Skeletal muscle satellite cell (primary cell): ENCODE measurements at regions not wholly inside any gene's neighbourhood (a gene's known extent, or its start where the extent isn't known, plus 50 kb on each side); places are given as distances from the start of the nearest gene placed in this dataset.

ENCODE experiments used
- H3K27me3 ChIP-seq: 2 replicates; pipeline ENCODE4 v1.7.0; 2013; ENCODE audit warnings: low read length; ENCODE audit not compliant: control insufficient read depth, insufficient read depth
- H3K36me3 ChIP-seq: 2 replicates; pipeline ENCODE4 v1.7.0; 2013; ENCODE audit warnings: mild to moderate bottlenecking, control low read depth, low read length; ENCODE audit not compliant: insufficient read depth
- H3K4me1 ChIP-seq: 2 replicates; pipeline ENCODE4 v1.7.0; 2013; ENCODE audit warnings: low read length; ENCODE audit not compliant: control insufficient read depth, insufficient read depth
- H3K4me2 ChIP-seq: 2 replicates; pipeline ENCODE4 v1.7.0; 2013; ENCODE audit warnings: mild to moderate bottlenecking, low read length
- H3K4me3 ChIP-seq: 2 replicates; pipeline ENCODE4 v1.7.0; 2013; ENCODE audit warnings: low read length
- H3K9ac ChIP-seq: 2 replicates; pipeline ENCODE4 v1.7.0; 2013; ENCODE audit warnings: mild to moderate bottlenecking, low read depth, low read length, moderate library complexity
- H3K9me3 ChIP-seq: replicated peaks from 2 replicates; pipeline ENCODE4 v1.7.0; 2013; ENCODE audit warnings: mild to moderate bottlenecking, control low read depth, low read length

- Histone ChIP-seq H3K9me3 (no peaks in the 10 kb centered on the region), H3K36me3 (no peaks in the 10 kb centered on the region), H3K27me3 (no peaks in the 10 kb centered on the region), H3K4me2 (no peak overlapping the region), H3K9ac (no peak overlapping the region), H3K4me3 (no peak overlapping the region), H3K4me1 (no peaks in the 10 kb centered on the region)
Observed at GRCh38 chr13:22127277-22128164, 456.6 kb downstream of the FGF9 start.

- Histone ChIP-seq H3K36me3 (no peaks in the 10 kb centered on the region), H3K4me3 (no peak overlapping the region), H3K9ac (no peak overlapping the region), H3K27me3 (no peaks in the 10 kb centered on the region), H3K4me1 (no peaks in the 10 kb centered on the region), H3K4me2 (no peak overlapping the region), H3K9me3 (no peaks in the 10 kb centered on the region)
Observed at GRCh38 chr13:22128441-22129408, 457.9 kb downstream of the FGF9 start.

- H3K4me1 ChIP-seq: no peaks in the 10 kb centered on the region
- no peak overlapping the region for H3K9ac ChIP-seq
- no peak overlapping the region for H3K4me3 ChIP-seq
- no peak overlapping the region for H3K4me2 ChIP-seq
- H3K36me3 ChIP-seq: no peaks in the 10 kb centered on the region
- no peaks in the 10 kb centered on the region for H3K27me3 ChIP-seq
- no peaks in the 10 kb centered on the region for H3K9me3 ChIP-seq
Observed at GRCh38 chr13:22130254-22130653, 459.4 kb downstream of the FGF9 start.

GRCh38 chr13:22134261-22134660 is 463.4 kb downstream of the FGF9 start:
- no peaks in the 10 kb centered on the region for H3K4me1 ChIP-seq
- no peak overlapping the region for H3K4me2 ChIP-seq
- H3K9me3 ChIP-seq: no peaks in the 10 kb centered on the region
- no peaks in the 10 kb centered on the region for H3K27me3 ChIP-seq
- no peaks in the 10 kb centered on the region for H3K36me3 ChIP-seq
- H3K4me3 ChIP-seq: no peak overlapping the region
- no peak overlapping the region for H3K9ac ChIP-seq

GRCh38 chr13:22135446-22135845 is 464.6 kb downstream of the FGF9 start:
- H3K9ac ChIP-seq: no peak overlapping the region
- no peaks in the 10 kb centered on the region for H3K4me1 ChIP-seq
- H3K4me3 ChIP-seq: no peak overlapping the region
- H3K9me3 ChIP-seq: peaks cover 2% of the 10 kb centered on the region
- no peak overlapping the region for H3K4me2 ChIP-seq
- no peaks in the 10 kb centered on the region for H3K27me3 ChIP-seq
- H3K36me3 ChIP-seq: no peaks in the 10 kb centered on the region

GRCh38 chr13:22137361-22138050 is 466.6 kb downstream of the FGF9 start:
- no peaks in the 10 kb centered on the region for H3K27me3 ChIP-seq
- H3K4me2 ChIP-seq: no peak overlapping the region
- H3K9ac ChIP-seq: no peak overlapping the region
- H3K9me3 ChIP-seq: peaks cover 3% of the 10 kb centered on the region
- H3K4me1 ChIP-seq: no peaks in the 10 kb centered on the region
- H3K4me3 ChIP-seq: no peak overlapping the region
- H3K36me3 ChIP-seq: no peaks in the 10 kb centered on the region

- Histone ChIP-seq H3K9ac (no peak overlapping the region), H3K9me3 (peaks cover 3% of the 10 kb centered on the region), H3K4me3 (no peak overlapping the region), H3K36me3 (no peaks in the 10 kb centered on the region), H3K4me1 (no peaks in the 10 kb centered on the region), H3K4me2 (no peak overlapping the region), H3K27me3 (no peaks in the 10 kb centered on the region)
Observed at GRCh38 chr13:22138947-22139346, 468.1 kb downstream of the FGF9 start.

- Histone ChIP-seq H3K9me3 (peaks cover 3% of the 10 kb centered on the region), H3K4me3 (no peak overlapping the region), H3K4me2 (no peak overlapping the region), H3K4me1 (no peaks in the 10 kb centered on the region), H3K27me3 (no peaks in the 10 kb centered on the region), H3K36me3 (no peaks in the 10 kb centered on the region), H3K9ac (no peak overlapping the region)
Observed at GRCh38 chr13:22141716-22142115, 470.8 kb downstream of the FGF9 start.

- Histone ChIP-seq H3K4me3 (no peak overlapping the region), H3K27me3 (no peaks in the 10 kb centered on the region), H3K9ac (no peak overlapping the region), H3K4me1 (no peaks in the 10 kb centered on the region), H3K36me3 (no peaks in the 10 kb centered on the region), H3K4me2 (no peak overlapping the region), H3K9me3 (peaks cover 3% of the 10 kb centered on the region)
Observed at GRCh38 chr13:22143671-22144070, 472.8 kb downstream of the FGF9 start.

GRCh38 chr13:22144806-22145205 is 473.9 kb downstream of the FGF9 start:
- H3K27me3 ChIP-seq: no peaks in the 10 kb centered on the region
- H3K9ac ChIP-seq: no peak overlapping the region
- no peaks in the 10 kb centered on the region for H3K4me1 ChIP-seq
- no peaks in the 10 kb centered on the region for H3K36me3 ChIP-seq
- no peak overlapping the region for H3K4me2 ChIP-seq
- peaks cover 3% of the 10 kb centered on the region for H3K9me3 ChIP-seq
- H3K4me3 ChIP-seq: no peak overlapping the region

- Histone ChIP-seq H3K27me3 (no peaks in the 10 kb centered on the region), H3K4me2 (no peak overlapping the region), H3K9ac (no peak overlapping the region), H3K4me1 (no peaks in the 10 kb centered on the region), H3K9me3 (no peaks in the 10 kb centered on the region), H3K4me3 (no peak overlapping the region), H3K36me3 (no peaks in the 10 kb centered on the region)
Observed at GRCh38 chr13:22148187-22148586, 477.3 kb downstream of the FGF9 start.
